PC-9 (cell line): ENCODE measurements at regions not wholly inside any gene's neighbourhood (a gene's known extent, or its start where the extent isn't known, plus 50 kb on each side); places are given as distances from the start of the nearest gene placed in this dataset.

Experiments
- BruUV-seq: library from RNA; stranded (reverse); fragments of 400-500 nt; replicated peaks from 2 replicates; lab custom pipeline; 2021; lab: Mats Ljungman, UMichigan
- CTCF ChIA-PET: fragments of 300-600 bp; sonication (Branson Sonifier 250); formaldehyde crosslinking; loops from one replicate; lab custom pipeline; 2022; ENCODE audit warnings: antibody characterized with exemption; lab: Charles Lee
- POLR2A ChIA-PET: fragments of 300-600 bp; sonication (Branson Sonifier 250); formaldehyde crosslinking; loops from one replicate; lab custom pipeline; 2022; ENCODE audit warnings: antibody characterized with exemption; ENCODE audit not compliant: unreplicated experiment; lab: Charles Lee
- DNase-seq, 2 experiments: peaks; one replicate each; pipeline versions ENCODE4 v3.0.0 to v3.0.0-alpha.2; 2015 to 2022; ENCODE audit warnings: mixed read lengths in 1 of 2
- H2AFZ ChIP-seq: fragments of 200-600 bp; sonication (generic); 2 replicates; pipeline ENCODE4 v1.8.1; 2017; ENCODE audit warnings: antibody characterized with exemption
- H3F3A ChIP-seq: fragments of 200-600 bp; sonication (generic); 2 replicates; pipeline ENCODE4 v1.8.1; 2017; ENCODE audit warnings: antibody characterized with exemption, mild to moderate bottlenecking, low read depth; ENCODE audit not compliant: insufficient read depth
- H3K27ac ChIP-seq: fragments of 200-600 bp; sonication (generic); 2 replicates; pipeline ENCODE4 v1.6.1; 2016; ENCODE audit warnings: mixed run types
- H3K27me3 ChIP-seq: fragments of 200-600 bp; sonication (generic); 2 replicates; pipeline ENCODE4 v1.6.1; 2016; ENCODE audit warnings: low read depth, mixed run types; ENCODE audit not compliant: insufficient read depth
- H3K36me3 ChIP-seq: fragments of 200-600 bp; sonication (generic); 2 replicates; pipeline ENCODE4 v1.6.1; 2016; ENCODE audit warnings: low read depth, mixed run types
- H3K4me1 ChIP-seq: fragments of 200-600 bp; sonication (generic); replicated peaks from 2 replicates; pipeline ENCODE4 v1.6.1; 2016; ENCODE audit warnings: mixed run types; ENCODE audit not compliant: insufficient read depth
- H3K4me2 ChIP-seq: fragments of 200-600 bp; sonication (generic); 2 replicates; pipeline ENCODE4 v1.6.1; 2017; ENCODE audit warnings: mixed run types
- H3K4me3 ChIP-seq: fragments of 200-600 bp; sonication (generic); 2 replicates; pipeline ENCODE4 v1.6.1; 2016; ENCODE audit warnings: mixed run types
- H3K79me2 ChIP-seq: fragments of 200-600 bp; sonication (generic); 2 replicates; pipeline ENCODE4 v1.6.1; 2017; ENCODE audit warnings: low read depth, mixed run types
- H3K9me2 ChIP-seq: fragments of 200-600 bp; sonication (generic); 2 replicates; pipeline ENCODE4 v1.8.1; 2017; ENCODE audit warnings: mild to moderate bottlenecking; ENCODE audit not compliant: insufficient read depth
- H3K9me3 ChIP-seq: fragments of 200-600 bp; sonication (generic); 2 replicates; pipeline ENCODE4 v1.8.1; 2016; ENCODE audit warnings: low read depth; ENCODE audit not compliant: insufficient read depth
- H4K20me1 ChIP-seq: fragments of 200-600 bp; sonication (generic); 2 replicates; pipeline ENCODE4 v1.8.1; 2017; ENCODE audit not compliant: insufficient read depth
- CTCF ChIP-seq: fragments of 200-600 bp; sonication (generic); conservative IDR thresholded peaks from 2 replicates; pipeline ENCODE4 v1.6.1; 2017; ENCODE audit warnings: mixed run types, antibody characterized with exemption, mild to moderate bottlenecking, moderate library complexity
- EZH2 ChIP-seq: fragments of 200-600 bp; sonication (generic); IDR thresholded peaks from 2 replicates; pipeline ENCODE4 v1.8.0; 2017; ENCODE audit warnings: antibody characterized with exemption, low read depth
- intact Hi-C: fragments of 100-400 bp; cut with micrococcal nuclease; formaldehyde crosslinking; loops from one replicate; pipeline ENCODE4 v1.10.0; 2022; ENCODE audit not compliant: unreplicated experiment

DNA sequence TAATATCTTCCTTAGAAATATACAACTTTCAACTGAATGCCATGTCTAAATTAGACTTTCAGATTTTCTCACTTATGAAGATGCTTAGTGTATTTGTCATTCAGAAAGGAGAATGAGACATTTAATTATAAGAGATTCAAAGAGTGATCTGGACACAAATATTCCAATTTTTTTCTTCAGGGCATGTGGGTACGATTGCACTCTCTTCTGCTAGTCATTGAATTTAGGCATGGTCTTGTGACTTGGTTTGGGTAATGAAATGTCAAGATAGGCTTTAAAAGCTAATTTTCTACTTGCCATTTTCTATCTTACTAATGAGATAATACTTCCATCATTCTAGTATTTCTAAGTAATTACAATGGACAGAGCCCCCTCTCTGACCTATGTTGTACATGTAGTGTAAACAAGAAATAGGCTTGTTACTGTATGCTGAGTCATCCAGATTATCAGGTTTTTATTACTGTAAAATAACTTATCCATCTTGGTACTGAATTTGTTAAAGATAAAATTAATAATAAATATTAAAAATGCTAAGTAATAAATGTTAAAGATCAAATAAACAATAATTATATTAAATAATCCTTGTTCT lies 770.8 kb upstream of the BCHE start:
- intact Hi-C loops, result no loop called here
- Histone ChIP-seq H3K4me3 (no peak overlapping the region), H3K79me2 (no peaks in the 10 kb centered on the region), H3K9me3 (no peaks in the 10 kb centered on the region), H2AFZ (no peak overlapping the region), H3K27me3 (no peaks in the 10 kb centered on the region), H3K36me3 (no peaks in the 10 kb centered on the region), H3F3A (no peaks in the 10 kb centered on the region), H3K27ac (no peak overlapping the region), H4K20me1 (no peaks in the 10 kb centered on the region), H3K4me2 (no peak overlapping the region), H3K9me2 (no peaks in the 10 kb centered on the region; the same call in 1 of the 2 replicates), H3K4me1 (0 out of 2 replicates have a peak, but pooled peaks cover 3% of the 10 kb centered on the region)
- TF ChIP-seq CTCF (no peak), EZH2 (no peak)
- no peak for DNase-seq
- POLR2A ChIA-PET, result no interaction called here
- CTCF ChIA-PET, result no interaction called here
- no TSS peak for BruUV-seq

DNA sequence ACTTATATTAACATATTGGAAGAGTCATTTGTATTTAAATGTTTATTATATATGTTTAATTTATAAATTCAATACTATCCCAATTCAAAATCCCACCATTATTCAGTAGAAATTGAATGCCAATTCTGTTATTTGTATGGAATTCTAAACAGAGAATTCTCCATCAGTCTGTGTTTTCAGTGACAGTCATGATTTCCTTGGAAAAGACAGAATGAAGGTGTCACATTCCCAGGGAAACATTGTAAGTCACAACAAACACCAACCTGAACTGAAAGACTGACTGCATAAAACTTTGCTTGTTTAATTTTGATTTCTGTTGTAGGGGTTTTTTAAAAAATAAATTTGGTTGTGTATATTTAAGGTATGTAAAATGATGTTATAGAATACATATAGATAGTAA lies 769.8 kb upstream of the BCHE start:
- Histone ChIP-seq H3K36me3 (no peaks in the 10 kb centered on the region), H2AFZ (no peak overlapping the region), H3K4me2 (no peak overlapping the region), H3K4me3 (no peak overlapping the region), H3K9me3 (no peaks in the 10 kb centered on the region), H4K20me1 (no peaks in the 10 kb centered on the region), H3K27ac (no peak overlapping the region), H3K79me2 (no peaks in the 10 kb centered on the region), H3F3A (no peaks in the 10 kb centered on the region), H3K27me3 (no peaks in the 10 kb centered on the region), H3K4me1 (0 out of 2 replicates have a peak, but pooled peaks cover 3% of the 10 kb centered on the region), H3K9me2 (no peaks in the 10 kb centered on the region; the same call in 1 of the 2 replicates)
- ChIA-PET CTCF (no interaction called here), POLR2A (no interaction called here)
- intact Hi-C loops, result no loop called here
- no TSS peak for BruUV-seq
- TF ChIP-seq EZH2, result no peak
- no peak for TF ChIP-seq CTCF
- DNase-seq, result no peak

GRCh38 chr3:166593776-166594175 lies 756.6 kb upstream of the BCHE start:
- Histone ChIP-seq H4K20me1 (no peaks in the 10 kb centered on the region), H3K9me2 (no peaks in the 10 kb centered on the region), H3K27ac (no peak overlapping the region), H3K36me3 (no peaks in the 10 kb centered on the region), H3K9me3 (no peaks in the 10 kb centered on the region), H3K4me1 (no peaks in the 10 kb centered on the region), H3K4me3 (no peak overlapping the region), H3K79me2 (no peaks in the 10 kb centered on the region), H3K4me2 (no peak overlapping the region), H3K27me3 (no peaks in the 10 kb centered on the region), H2AFZ (no peak overlapping the region), H3F3A (no peaks in the 10 kb centered on the region)
- TF ChIP-seq EZH2 (no peak), CTCF (no peak)
- no TSS peak for BruUV-seq
- ChIA-PET CTCF (no interaction called here), POLR2A (no interaction called here)
- DNase-seq, result no peak
- intact Hi-C loops, result no loop called here
